ENCODE measurements at regions not wholly inside any gene's neighbourhood (a gene's known extent, or its start where the extent isn't known, plus 50 kb on each side); places are given as distances from the start of the nearest gene placed in this dataset.
"Not testable (repeated sequence)": the region's sequence is repeated elsewhere in the genome, so short reads cannot be mapped to it uniquely, and the experiment has no call there.

DNA sequence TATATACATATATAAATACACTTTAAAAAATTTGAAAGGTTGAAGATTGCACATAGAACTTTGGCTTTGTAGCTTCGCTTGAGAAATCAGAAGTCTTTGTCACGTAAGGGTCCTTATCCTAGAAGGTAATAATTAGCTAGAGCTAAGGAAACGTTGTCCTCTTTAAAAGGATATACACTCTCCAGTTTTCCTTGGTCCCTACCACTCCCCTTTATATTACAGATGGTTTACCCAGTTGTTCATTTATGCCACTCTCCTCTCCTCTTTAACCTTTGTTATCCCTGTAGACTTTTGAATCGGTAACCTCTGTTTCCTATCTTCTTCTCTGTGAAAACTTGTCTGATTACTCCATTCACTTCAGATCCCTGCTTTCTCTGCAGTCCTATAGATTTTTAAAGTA is 1101.0 kb upstream of the SEMA6A start:
- no peak for ATAC-seq

GRCh38 chr5:117671551-117671950 is 1096.9 kb upstream of the SEMA6A start:
- ATAC-seq (no peak), DNase-seq (ENCODE audit: low spot score) (no peak)
- intact Hi-C loops (cut with DNase I), result no loop called here

More for the DNA sequence above, 1101.0 kb upstream of the SEMA6A start:
- no peak for DNase-seq (ENCODE audit: low spot score)
- intact Hi-C loops (cut with DNase I), result no loop called here

DNA sequence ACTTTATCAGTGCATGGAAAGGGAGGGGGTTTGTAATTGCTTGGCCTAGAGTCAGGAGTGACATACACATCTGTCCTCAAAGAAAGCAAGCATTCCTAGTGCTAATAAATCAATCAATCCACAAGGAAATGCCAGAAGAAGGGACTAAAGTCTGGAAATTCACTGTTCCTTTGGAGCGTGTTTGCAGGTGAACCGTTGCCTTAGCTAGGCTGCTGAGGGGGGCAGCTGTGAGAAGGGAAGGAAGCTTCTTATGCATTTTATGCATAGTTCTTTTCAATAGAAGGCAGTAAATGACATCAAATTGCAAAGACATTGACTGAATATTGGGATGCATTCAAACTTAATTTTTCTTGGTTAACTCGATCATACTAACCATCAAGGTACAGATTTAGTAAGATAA is 1092.5 kb upstream of the SEMA6A start:
- ATAC-seq (no peak), DNase-seq (ENCODE audit: low spot score) (no peak)
- intact Hi-C loops (cut with DNase I), result no loop called here

GRCh38 chr5:117665121-117665520 is 1090.5 kb upstream of the SEMA6A start:
- intact Hi-C loops (cut with DNase I), result no loop called here
- no peak for DNase-seq (ENCODE audit: low spot score)
- ATAC-seq, result no peak

GRCh38 chr5:117662361-117662760 is 1087.7 kb upstream of the SEMA6A start:
- intact Hi-C loops (cut with DNase I), result no loop called here
- DNase-seq (ENCODE audit: low spot score) (no peak), ATAC-seq (no peak)

- no peak for DNase-seq (ENCODE audit: low spot score)
- intact Hi-C loops (cut with DNase I), result no loop called here
- no peak for ATAC-seq
These were observed 1082.9 kb upstream of the SEMA6A start for GRCh38 chr5:117657541-117657940.

- ATAC-seq, result no peak
- DNase-seq (ENCODE audit: low spot score), result no peak
- intact Hi-C loops (cut with DNase I), result no loop called here
These were observed 1078.3 kb upstream of the SEMA6A start for GRCh38 chr5:117652958-117653280.

DNA sequence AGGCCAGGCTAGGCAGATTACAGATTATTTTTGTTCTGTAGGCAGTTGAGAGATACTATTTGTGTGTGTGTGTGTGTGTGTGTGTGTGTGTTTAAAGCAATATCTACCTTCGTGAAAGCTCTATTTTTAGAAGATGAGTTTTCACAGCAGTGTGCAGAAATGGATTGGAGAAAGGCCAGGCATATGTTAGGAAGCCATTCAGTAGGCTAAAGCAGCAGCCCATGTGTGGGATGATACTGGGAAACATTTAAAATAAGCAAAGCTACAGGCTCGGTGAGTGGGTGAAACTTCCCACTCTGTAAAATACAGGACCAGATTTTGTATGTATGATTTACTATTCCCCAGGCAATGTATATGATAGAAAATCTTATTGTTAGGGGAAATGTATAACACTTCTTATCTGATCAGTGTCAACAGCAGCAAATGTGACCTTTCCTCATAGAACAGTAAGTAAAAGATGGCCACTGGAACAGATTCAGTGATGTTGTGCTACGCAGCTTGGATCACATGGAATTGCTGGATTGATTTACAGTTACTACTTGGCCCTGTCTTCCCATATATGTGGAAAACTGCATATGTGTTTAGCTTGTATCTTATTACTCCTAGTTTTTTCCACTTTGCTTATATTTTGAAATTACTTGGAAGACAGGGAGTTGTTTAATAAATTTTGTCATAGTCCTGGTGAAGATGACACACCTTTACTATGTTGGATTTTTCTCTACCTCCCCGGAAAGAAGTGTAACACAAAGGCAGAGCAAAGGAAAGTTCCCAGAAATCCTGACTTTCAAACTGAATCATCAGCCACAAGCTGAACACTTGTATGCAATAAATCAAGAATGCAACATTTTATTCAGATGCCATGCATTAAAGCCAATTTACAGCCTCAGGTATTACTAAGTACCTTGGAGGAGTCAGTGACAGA is 1077.7 kb upstream of the SEMA6A start:
- intact Hi-C loops (cut with DNase I), result no loop called here
- DNase-seq (ENCODE audit: low spot score) (no peak), ATAC-seq (no peak)

DNA sequence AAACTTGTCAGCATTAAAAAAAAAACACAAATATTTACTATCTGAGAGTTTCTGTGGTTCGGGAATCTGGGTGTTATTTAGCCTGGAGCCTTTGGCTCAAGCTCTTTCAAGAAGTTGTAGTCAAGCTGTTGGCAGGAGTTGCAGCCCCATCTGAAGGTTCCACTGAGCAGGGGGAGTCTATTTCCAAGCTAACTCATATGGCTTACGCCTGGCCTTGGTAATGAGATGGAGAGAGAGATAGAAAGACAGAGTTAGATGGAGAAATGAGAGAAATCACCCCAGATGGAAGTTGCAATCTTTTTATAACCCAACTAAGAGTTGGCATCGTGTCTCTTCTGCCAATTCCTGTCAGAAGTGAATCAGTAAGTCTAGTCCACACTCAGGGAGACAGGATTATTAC is 1075.2 kb upstream of the SEMA6A start:
- DNase-seq (ENCODE audit: low spot score), result no peak
- no peak for ATAC-seq
- intact Hi-C loops (cut with DNase I), result no loop called here

- intact Hi-C loops (cut with DNase I), result no loop called here
- no peak for DNase-seq (ENCODE audit: low spot score)
- ATAC-seq, result no peak
These were observed 1070.8 kb upstream of the SEMA6A start for GRCh38 chr5:117645400-117645799.

- intact Hi-C loops (cut with DNase I), result no loop called here
- DNase-seq (ENCODE audit: low spot score) (no peak), ATAC-seq (no peak)
These were observed 1064.0 kb upstream of the SEMA6A start for GRCh38 chr5:117638581-117638980.

- intact Hi-C loops (cut with DNase I), result no loop called here
- DNase-seq (ENCODE audit: low spot score) (no peak), ATAC-seq (no peak)
These were observed 1058.5 kb upstream of the SEMA6A start for GRCh38 chr5:117633093-117633492.

- ATAC-seq (no peak), DNase-seq (ENCODE audit: low spot score) (no peak)
- intact Hi-C loops (cut with DNase I), result no loop called here
These were observed 1049.6 kb upstream of the SEMA6A start for GRCh38 chr5:117624201-117624600.

- DNase-seq (ENCODE audit: low spot score) (no peak), ATAC-seq (no peak)
- intact Hi-C loops (cut with DNase I), result no loop called here
These were observed 1048.6 kb upstream of the SEMA6A start for GRCh38 chr5:117623042-117623805.

GRCh38 chr5:117621921-117622320 is 1047.3 kb upstream of the SEMA6A start:
- intact Hi-C loops (cut with DNase I), result no loop called here
- DNase-seq (ENCODE audit: low spot score) (no peak), ATAC-seq (no peak)

GRCh38 chr5:117615226-117615625 is 1040.6 kb upstream of the SEMA6A start:
- intact Hi-C loops (cut with DNase I), result no loop called here
- ATAC-seq, result no peak
- no peak for DNase-seq (ENCODE audit: low spot score)

DNA sequence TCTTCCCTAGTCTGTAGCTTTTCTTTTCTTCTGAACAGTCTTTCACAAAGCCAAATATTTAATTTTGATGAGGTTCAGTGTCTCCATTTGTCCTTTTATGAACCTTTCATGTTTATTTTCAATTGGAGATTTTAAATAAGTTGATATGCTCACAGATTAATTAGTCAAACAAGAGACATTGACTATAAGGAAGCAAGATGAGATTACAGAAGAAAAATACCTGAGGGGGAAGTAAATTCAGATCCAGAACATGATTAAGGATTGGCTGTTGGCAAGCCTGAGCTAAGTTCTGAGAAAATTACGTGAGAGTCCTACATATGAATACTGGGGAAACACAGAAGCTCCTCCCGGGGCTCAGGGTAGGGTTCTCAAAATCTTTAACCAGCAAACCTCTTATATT is 1039.8 kb upstream of the SEMA6A start:
- intact Hi-C loops (cut with DNase I), result no loop called here
- ATAC-seq (no peak), DNase-seq (ENCODE audit: low spot score) (no peak)

- DNase-seq (ENCODE audit: low spot score) (no peak), ATAC-seq (no peak)
- intact Hi-C loops (cut with DNase I), result no loop called here
These were observed 1030.2 kb upstream of the SEMA6A start for GRCh38 chr5:117604845-117605244.

- intact Hi-C loops (cut with DNase I); ATAC-seq; DNase-seq (ENCODE audit: low spot score): not testable (repeated sequence)
These were observed 1025.2 kb upstream of the SEMA6A start for GRCh38 chr5:117599811-117600210.

DNA sequence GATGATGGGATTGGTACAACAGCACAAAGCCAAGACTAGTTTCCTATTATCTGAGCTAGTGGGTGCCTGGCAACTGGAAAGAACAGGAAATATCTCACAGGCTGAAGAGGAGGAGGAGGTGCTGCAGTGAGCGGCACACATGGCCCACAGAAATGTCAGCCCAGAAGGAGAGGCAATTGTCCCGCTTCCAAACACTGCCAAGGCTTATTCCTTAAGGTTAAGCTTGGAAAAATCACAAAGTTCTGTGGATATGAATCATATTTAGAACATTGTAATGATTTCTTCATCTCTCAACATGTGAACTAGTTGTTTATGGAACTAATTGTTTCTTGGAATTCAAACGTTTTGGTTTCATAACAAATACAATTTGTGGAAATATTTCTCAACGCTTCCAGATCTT is 1019.5 kb upstream of the SEMA6A start:
- DNase-seq (ENCODE audit: low spot score), result no peak
- intact Hi-C loops (cut with DNase I), result no loop called here
- peak; percentile 92 for ATAC-seq

Measured in sciatic nerve (tissue), 2 donors.